ENCODE measurements at regions not wholly inside any gene's neighbourhood (a gene's known extent, or its start where the extent isn't known, plus 50 kb on each side); places are given as distances from the start of the nearest gene placed in this dataset.

DNA sequence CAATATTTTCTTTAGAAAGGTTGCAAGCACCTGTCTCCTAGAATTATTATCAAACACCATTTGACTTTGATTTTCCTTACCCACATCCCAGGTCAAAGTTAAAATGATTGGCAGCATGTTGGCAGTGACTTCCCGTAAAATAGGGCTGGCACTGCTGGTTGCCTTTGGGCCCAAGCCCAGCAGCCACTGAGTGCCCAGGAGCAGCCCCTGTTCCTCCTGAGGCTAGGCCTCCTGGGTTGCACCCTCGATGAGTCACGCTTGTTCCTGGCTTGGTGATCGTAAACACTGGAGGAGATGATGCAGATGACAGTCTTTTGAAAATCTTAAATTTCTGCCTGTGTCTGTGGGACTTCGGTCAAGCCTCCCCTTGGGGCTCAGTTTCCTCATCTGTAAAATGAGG lies 290.0 kb downstream of the TLE3 start:
- no peaks in the 10 kb centered on the region for H3K9me3 Mint-ChIP-seq (ENCODE audit: unreplicated experiment)
- H3K4me3 Mint-ChIP-seq (ENCODE audit: unreplicated experiment), result no peak overlapping the region
- TF ChIP-seq, protein P1, sequence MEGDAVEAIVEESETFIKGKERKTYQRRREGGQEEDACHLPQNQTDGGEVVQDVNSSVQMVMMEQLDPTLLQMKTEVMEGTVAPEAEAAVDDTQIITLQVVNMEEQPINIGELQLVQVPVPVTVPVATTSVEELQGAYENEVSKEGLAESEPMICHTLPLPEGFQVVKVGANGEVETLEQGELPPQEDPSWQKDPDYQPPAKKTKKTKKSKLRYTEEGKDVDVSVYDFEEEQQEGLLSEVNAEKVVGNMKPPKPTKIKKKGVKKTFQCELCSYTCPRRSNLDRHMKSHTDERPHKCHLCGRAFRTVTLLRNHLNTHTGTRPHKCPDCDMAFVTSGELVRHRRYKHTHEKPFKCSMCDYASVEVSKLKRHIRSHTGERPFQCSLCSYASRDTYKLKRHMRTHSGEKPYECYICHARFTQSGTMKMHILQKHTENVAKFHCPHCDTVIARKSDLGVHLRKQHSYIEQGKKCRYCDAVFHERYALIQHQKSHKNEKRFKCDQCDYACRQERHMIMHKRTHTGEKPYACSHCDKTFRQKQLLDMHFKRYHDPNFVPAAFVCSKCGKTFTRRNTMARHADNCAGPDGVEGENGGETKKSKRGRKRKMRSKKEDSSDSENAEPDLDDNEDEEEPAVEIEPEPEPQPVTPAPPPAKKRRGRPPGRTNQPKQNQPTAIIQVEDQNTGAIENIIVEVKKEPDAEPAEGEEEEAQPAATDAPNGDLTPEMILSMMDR (IDR thresholded peaks at IDR 0.05; ENCODE audit: unreplicated experiment), result no peak
- ChIA-PET POLR2A (interaction anchor here (2.0 kb wide), 1 partner anchor 290 kb away, joined by 6 read pairs; the partner anchor contains the start of gene TLE3), CTCF (no interaction called here)
- H3K4me1 Mint-ChIP-seq (ENCODE audit: insufficient read depth, unreplicated experiment), result peaks cover 43% of the 10 kb centered on the region
- intact Hi-C loops (cut with micrococcal nuclease), result no loop called here
- peaks cover under 1% of the 10 kb centered on the region for H3K27me3 Mint-ChIP-seq (ENCODE audit: insufficient read depth, unreplicated experiment)
- peak overlapping the region; percentile 69 for H3K27ac Mint-ChIP-seq (ENCODE audit: low read depth, unreplicated experiment)
- BruUV-seq (replicated peaks), result no TSS peak
- no peaks in the 10 kb centered on the region for H3K36me3 Mint-ChIP-seq (ENCODE audit: insufficient read depth, unreplicated experiment)
- peak; percentile 92 for DNase-seq (ENCODE audit: unreplicated experiment)

GRCh38 chr15:69808756-69809155 lies 289.0 kb downstream of the TLE3 start:
- ChIA-PET POLR2A (interaction anchor here (0.7 to 2.0 kb wide), 2 partner anchors 17 to 289 kb away, joined by 3 to 6 read pairs; partner anchors contain the start of gene TLE3), CTCF (no interaction called here)
- DNase-seq (ENCODE audit: unreplicated experiment), result peak; percentile 77
- no TSS peak for BruUV-seq (replicated peaks)
- intact Hi-C loops (cut with micrococcal nuclease), result no loop called here
- peak overlapping the region; percentile 69 for H3K27ac Mint-ChIP-seq (ENCODE audit: low read depth, unreplicated experiment)
- no peaks in the 10 kb centered on the region for H3K9me3 Mint-ChIP-seq (ENCODE audit: unreplicated experiment)
- no peaks in the 10 kb centered on the region for H3K27me3 Mint-ChIP-seq (ENCODE audit: insufficient read depth, unreplicated experiment)
- no peaks in the 10 kb centered on the region for H3K36me3 Mint-ChIP-seq (ENCODE audit: insufficient read depth, unreplicated experiment)
- H3K4me1 Mint-ChIP-seq (ENCODE audit: insufficient read depth, unreplicated experiment), result peaks cover 51% of the 10 kb centered on the region
- H3K4me3 Mint-ChIP-seq (ENCODE audit: unreplicated experiment), result no peak overlapping the region
- TF ChIP-seq, protein P1 (IDR thresholded peaks at IDR 0.05; ENCODE audit: unreplicated experiment), result no peak

DNA sequence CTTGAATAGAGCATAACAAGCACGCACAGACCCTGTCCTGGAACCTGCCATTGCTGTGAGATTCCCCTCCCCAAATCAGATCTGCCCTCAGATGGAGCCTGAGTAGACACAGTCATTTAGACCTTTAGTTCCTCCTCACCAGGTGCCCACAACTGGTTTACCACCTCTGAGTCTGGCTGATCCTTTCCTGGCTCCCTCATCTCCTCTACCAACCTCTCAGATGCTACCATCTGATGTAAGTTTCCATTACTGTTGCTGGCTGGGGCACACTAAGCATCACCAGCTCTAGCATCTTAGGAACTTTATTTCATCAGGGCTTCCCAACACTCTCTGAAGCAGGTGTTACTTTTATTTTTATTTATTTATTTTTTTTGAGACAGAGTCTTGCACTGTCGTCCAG lies 288.3 kb downstream of the TLE3 start:
- peaks cover 57% of the 10 kb centered on the region for H3K4me1 Mint-ChIP-seq (ENCODE audit: insufficient read depth, unreplicated experiment)
- no TSS peak for BruUV-seq (replicated peaks)
- no peak for DNase-seq (ENCODE audit: unreplicated experiment)
- H3K36me3 Mint-ChIP-seq (ENCODE audit: insufficient read depth, unreplicated experiment), result no peaks in the 10 kb centered on the region
- H3K4me3 Mint-ChIP-seq (ENCODE audit: unreplicated experiment), result no peak overlapping the region
- ChIA-PET POLR2A (no interaction called here), CTCF (no interaction called here)
- intact Hi-C loops (cut with micrococcal nuclease), result no loop called here
- H3K27me3 Mint-ChIP-seq (ENCODE audit: insufficient read depth, unreplicated experiment), result no peaks in the 10 kb centered on the region
- H3K27ac Mint-ChIP-seq (ENCODE audit: low read depth, unreplicated experiment), result no peak overlapping the region
- TF ChIP-seq, protein P1 (IDR thresholded peaks at IDR 0.05; ENCODE audit: unreplicated experiment), result no peak
- no peaks in the 10 kb centered on the region for H3K9me3 Mint-ChIP-seq (ENCODE audit: unreplicated experiment)

- peaks cover 51% of the 10 kb centered on the region for H3K4me1 Mint-ChIP-seq (ENCODE audit: insufficient read depth, unreplicated experiment)
- TF ChIP-seq, protein P1 (IDR thresholded peaks at IDR 0.05; ENCODE audit: unreplicated experiment), result no peak
- no peaks in the 10 kb centered on the region for H3K36me3 Mint-ChIP-seq (ENCODE audit: insufficient read depth, unreplicated experiment)
- CTCF ChIA-PET, result interaction anchor here (0.7 kb wide), 1 partner anchor 65 kb away, joined by 6 read pairs; no protein-coding TSS in a partner anchor
- no peak for DNase-seq (ENCODE audit: unreplicated experiment)
- no peak overlapping the region for H3K27ac Mint-ChIP-seq (ENCODE audit: low read depth, unreplicated experiment)
- no peaks in the 10 kb centered on the region for H3K27me3 Mint-ChIP-seq (ENCODE audit: insufficient read depth, unreplicated experiment)
- intact Hi-C loops (cut with micrococcal nuclease), result no loop called here
- H3K9me3 Mint-ChIP-seq (ENCODE audit: unreplicated experiment), result no peaks in the 10 kb centered on the region
- POLR2A ChIA-PET, result interaction anchor here (0.6 kb wide), 1 partner anchor 258 kb away, joined by 3 read pairs; no protein-coding TSS in a partner anchor
- no peak overlapping the region for H3K4me3 Mint-ChIP-seq (ENCODE audit: unreplicated experiment)
- no TSS peak for BruUV-seq (replicated peaks)
Observed at GRCh38 chr15:69810431-69811354, 287.0 kb downstream of the TLE3 start.
